Activated T-helper 17 cell treated with anti-CD3 and anti-CD28 coated beads, Interleukin-2, amount 50 U/mL, for 72 hours (primary cell): ENCODE measurements at regions not wholly inside any gene's neighbourhood (a gene's known extent, or its start where the extent isn't known, plus 50 kb on each side); places are given as distances from the start of the nearest gene placed in this dataset.
"Not testable (repeated sequence)": the region's sequence is repeated elsewhere in the genome, so short reads cannot be mapped to it uniquely, and the experiment has no call there.

Source experiments
- ATAC-seq: fragments of 150-1000 bp; cut with Tn5 transposase; replicated peaks from 2 replicates; pipeline ENCODE4 v1.10.0; 2021; ENCODE audit warnings: mild to moderate bottlenecking, moderate library complexity
- H3K27ac Mint-ChIP-seq: one replicate; pipeline ENCODE4 v1.8.0; 2022; ENCODE audit warnings: mixed read lengths
- H3K27me3 Mint-ChIP-seq: one replicate; pipeline ENCODE4 v1.8.0; 2022; ENCODE audit warnings: mixed read lengths
- H3K36me3 Mint-ChIP-seq: one replicate; pipeline ENCODE4 v1.8.0; 2022; ENCODE audit warnings: low read depth, mild to moderate bottlenecking, mixed read lengths
- H3K4me1 Mint-ChIP-seq: one replicate; pipeline ENCODE4 v1.8.0; 2022; ENCODE audit warnings: mixed read lengths
- H3K4me3 Mint-ChIP-seq: one replicate; pipeline ENCODE4 v1.8.0; 2022; ENCODE audit warnings: mild to moderate bottlenecking, mixed read lengths
- H3K9me3 Mint-ChIP-seq: one replicate; pipeline ENCODE4 v1.8.0; 2022; ENCODE audit warnings: mixed read lengths

GRCh38 chr15:95051861-95052260 is 820.5 kb downstream of the MCTP2 start:
- no peak overlapping the region for H3K4me3 Mint-ChIP-seq
- no peaks in the 10 kb centered on the region for H3K27me3 Mint-ChIP-seq
- no peaks in the 10 kb centered on the region for H3K4me1 Mint-ChIP-seq
- no peak overlapping the region for H3K27ac Mint-ChIP-seq
- H3K9me3 Mint-ChIP-seq = peaks cover 33% of the 10 kb centered on the region
- no peak for ATAC-seq
- no peaks in the 10 kb centered on the region for H3K36me3 Mint-ChIP-seq

- Mint-ChIP-seq H3K4me3 (no peak overlapping the region), H3K36me3 (no peaks in the 10 kb centered on the region), H3K4me1 (no peaks in the 10 kb centered on the region), H3K27ac (no peak overlapping the region), H3K27me3 (no peaks in the 10 kb centered on the region), H3K9me3 (peaks cover 18% of the 10 kb centered on the region)
- no peak for ATAC-seq
Measured at GRCh38 chr15:95059346-95059905, 828.1 kb downstream of the MCTP2 start.

GRCh38 chr15:95068701-95069521 is 837.5 kb downstream of the MCTP2 start:
- no peaks in the 10 kb centered on the region for H3K27me3 Mint-ChIP-seq
- ATAC-seq = no peak
- peaks cover 8% of the 10 kb centered on the region for H3K9me3 Mint-ChIP-seq
- no peak overlapping the region for H3K4me3 Mint-ChIP-seq
- no peaks in the 10 kb centered on the region for H3K36me3 Mint-ChIP-seq
- H3K27ac Mint-ChIP-seq = no peak overlapping the region
- no peaks in the 10 kb centered on the region for H3K4me1 Mint-ChIP-seq

GRCh38 chr15:95075792-95076677 is 844.7 kb downstream of the MCTP2 start:
- H3K27me3 Mint-ChIP-seq = no peaks in the 10 kb centered on the region
- no peak for ATAC-seq
- peaks cover 4% of the 10 kb centered on the region for H3K9me3 Mint-ChIP-seq
- H3K27ac Mint-ChIP-seq = no peak overlapping the region
- H3K4me1 Mint-ChIP-seq = no peaks in the 10 kb centered on the region
- no peaks in the 10 kb centered on the region for H3K36me3 Mint-ChIP-seq
- H3K4me3 Mint-ChIP-seq = no peak overlapping the region

- Mint-ChIP-seq H3K27ac (no peak overlapping the region), H3K4me1 (no peaks in the 10 kb centered on the region), H3K36me3 (no peaks in the 10 kb centered on the region), H3K27me3 (no peaks in the 10 kb centered on the region), H3K9me3 (peaks cover 4% of the 10 kb centered on the region), H3K4me3 (no peak overlapping the region)
- ATAC-seq = no peak
Measured at GRCh38 chr15:95076678-95076990, 845.3 kb downstream of the MCTP2 start.

- Mint-ChIP-seq H3K36me3 (no peaks in the 10 kb centered on the region), H3K27ac (no peak overlapping the region), H3K4me3 (no peak overlapping the region), H3K4me1 (no peaks in the 10 kb centered on the region), H3K27me3 (no peaks in the 10 kb centered on the region), H3K9me3 (peaks cover 4% of the 10 kb centered on the region)
- ATAC-seq = no peak
Measured at GRCh38 chr15:95078003-95078402, 846.6 kb downstream of the MCTP2 start.

- not testable (repeated sequence) for ATAC-seq, H3K4me3 Mint-ChIP-seq, H3K36me3 Mint-ChIP-seq, H3K27me3 Mint-ChIP-seq, H3K4me1 Mint-ChIP-seq, H3K9me3 Mint-ChIP-seq, H3K27ac Mint-ChIP-seq
Measured at GRCh38 chr15:95080228-95080627, 848.9 kb downstream of the MCTP2 start.

GRCh38 chr15:95085056-95085455 is 853.7 kb downstream of the MCTP2 start:
- H3K27ac Mint-ChIP-seq = no peak overlapping the region
- no peaks in the 10 kb centered on the region for H3K9me3 Mint-ChIP-seq
- no peak for ATAC-seq
- no peaks in the 10 kb centered on the region for H3K27me3 Mint-ChIP-seq
- no peak overlapping the region for H3K4me3 Mint-ChIP-seq
- no peaks in the 10 kb centered on the region for H3K36me3 Mint-ChIP-seq
- H3K4me1 Mint-ChIP-seq = no peaks in the 10 kb centered on the region

GRCh38 chr15:95086531-95087252 is 855.3 kb downstream of the MCTP2 start:
- H3K36me3 Mint-ChIP-seq = no peaks in the 10 kb centered on the region
- no peak overlapping the region for H3K4me3 Mint-ChIP-seq
- no peak overlapping the region for H3K27ac Mint-ChIP-seq
- no peaks in the 10 kb centered on the region for H3K27me3 Mint-ChIP-seq
- H3K4me1 Mint-ChIP-seq = no peaks in the 10 kb centered on the region
- H3K9me3 Mint-ChIP-seq = no peaks in the 10 kb centered on the region
- no peak for ATAC-seq

GRCh38 chr15:95087253-95087609 is 855.9 kb downstream of the MCTP2 start:
- Mint-ChIP-seq H3K9me3 (no peaks in the 10 kb centered on the region), H3K36me3 (no peaks in the 10 kb centered on the region), H3K4me1 (no peaks in the 10 kb centered on the region), H3K27ac (no peak overlapping the region), H3K4me3 (no peak overlapping the region), H3K27me3 (no peaks in the 10 kb centered on the region)
- ATAC-seq = no peak

GRCh38 chr15:95091444-95091843 is 860.1 kb downstream of the MCTP2 start:
- no peak overlapping the region for H3K27ac Mint-ChIP-seq
- ATAC-seq = no peak
- H3K9me3 Mint-ChIP-seq = no peaks in the 10 kb centered on the region
- no peaks in the 10 kb centered on the region for H3K4me1 Mint-ChIP-seq
- no peaks in the 10 kb centered on the region for H3K36me3 Mint-ChIP-seq
- H3K27me3 Mint-ChIP-seq = no peaks in the 10 kb centered on the region
- no peak overlapping the region for H3K4me3 Mint-ChIP-seq

- Mint-ChIP-seq H3K4me3 (no peak overlapping the region), H3K4me1 (no peaks in the 10 kb centered on the region), H3K9me3 (peaks cover 1% of the 10 kb centered on the region), H3K27me3 (no peaks in the 10 kb centered on the region), H3K27ac (no peak overlapping the region), H3K36me3 (no peaks in the 10 kb centered on the region)
- ATAC-seq = no peak
Measured at GRCh38 chr15:95095250-95095649, 863.9 kb downstream of the MCTP2 start.

GRCh38 chr15:95096651-95097050 is 865.3 kb downstream of the MCTP2 start:
- no peak overlapping the region for H3K4me3 Mint-ChIP-seq
- H3K4me1 Mint-ChIP-seq = no peaks in the 10 kb centered on the region
- H3K36me3 Mint-ChIP-seq = no peaks in the 10 kb centered on the region
- H3K9me3 Mint-ChIP-seq = peaks cover 10% of the 10 kb centered on the region
- no peak overlapping the region for H3K27ac Mint-ChIP-seq
- H3K27me3 Mint-ChIP-seq = no peaks in the 10 kb centered on the region
- no peak for ATAC-seq

GRCh38 chr15:95097361-95097760 is 866.0 kb downstream of the MCTP2 start:
- ATAC-seq = no peak
- no peaks in the 10 kb centered on the region for H3K4me1 Mint-ChIP-seq
- no peaks in the 10 kb centered on the region for H3K36me3 Mint-ChIP-seq
- no peak overlapping the region for H3K27ac Mint-ChIP-seq
- peaks cover 10% of the 10 kb centered on the region for H3K9me3 Mint-ChIP-seq
- no peak overlapping the region for H3K4me3 Mint-ChIP-seq
- H3K27me3 Mint-ChIP-seq = no peaks in the 10 kb centered on the region
